ENCODE measurements at regions not wholly inside any gene's neighbourhood (a gene's known extent, or its start where the extent isn't known, plus 50 kb on each side); places are given as distances from the start of the nearest gene placed in this dataset.

DNA sequence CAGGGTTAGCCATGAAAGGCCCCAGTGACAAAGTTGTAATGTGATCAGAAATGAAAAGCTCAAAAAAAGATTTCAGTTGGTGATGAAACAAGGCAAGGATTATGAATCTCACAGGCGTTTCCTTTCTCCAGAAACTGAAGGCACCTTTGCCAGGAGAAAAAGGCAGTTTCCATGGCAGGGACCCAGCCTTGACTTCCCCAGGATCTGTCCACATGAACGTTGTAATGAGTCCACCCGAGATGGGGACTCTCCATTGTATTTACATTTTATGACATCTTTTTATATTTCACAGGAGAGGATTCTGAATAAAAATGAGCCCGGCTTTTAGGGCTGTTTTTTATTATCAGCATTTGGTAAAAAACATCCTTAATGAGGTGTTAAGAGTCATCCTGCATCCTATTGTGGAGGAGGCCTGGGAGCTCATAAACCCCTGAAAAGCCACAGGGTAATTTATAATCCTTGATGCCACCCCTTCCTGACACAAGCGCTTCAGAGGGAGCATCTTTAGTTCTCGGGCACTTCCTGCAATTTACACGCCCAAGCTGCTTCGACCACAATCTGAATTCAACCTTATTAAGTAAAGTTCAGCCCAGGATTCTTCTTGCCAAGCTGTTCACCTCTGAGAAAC, 74.1 kb upstream of the SALL4 start:
- no peak for DNase-seq

DNA sequence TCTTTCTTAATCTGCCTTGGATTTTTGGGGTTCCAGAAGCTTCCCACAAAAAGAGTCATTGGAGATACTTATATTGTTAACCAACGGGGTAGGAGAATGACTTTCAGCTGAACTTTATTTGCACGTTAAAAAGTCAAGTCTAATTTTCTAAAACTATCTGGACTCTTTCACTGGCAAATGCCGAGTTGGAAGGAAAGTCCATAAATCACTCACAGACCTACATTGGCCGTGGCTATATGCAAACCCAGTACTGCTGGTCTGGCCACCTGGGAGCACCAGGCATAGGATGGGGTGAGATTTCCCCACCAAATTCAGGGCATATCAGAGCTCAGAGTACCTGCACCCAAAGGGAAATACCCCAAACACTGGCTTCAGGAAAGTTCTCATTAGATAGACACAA, 71.3 kb upstream of the SALL4 start:
- no peak for DNase-seq

GRCh38 chr20:51871943-51872342, 69.6 kb upstream of the SALL4 start:
- no peak for DNase-seq

DNA sequence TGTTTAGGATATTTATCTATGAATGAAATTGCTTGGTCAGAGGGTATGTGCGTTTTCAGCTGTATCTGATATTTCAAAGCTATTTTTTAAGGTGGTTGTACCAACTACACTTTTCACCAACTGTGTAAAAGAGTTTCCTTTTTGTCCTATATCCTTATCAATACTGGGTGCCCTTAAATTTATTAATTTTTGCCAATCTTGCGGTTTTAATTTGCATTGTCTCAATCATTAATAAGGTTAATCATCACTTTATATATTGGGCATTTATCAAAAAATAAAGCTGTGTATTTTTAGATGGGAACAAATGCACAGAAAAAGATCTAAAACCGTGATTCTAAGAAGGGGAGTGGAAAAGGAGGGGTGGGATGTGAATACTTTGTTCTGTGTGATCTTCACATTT, 66.7 kb upstream of the SALL4 start:
- DNase-seq: no peak

DNA sequence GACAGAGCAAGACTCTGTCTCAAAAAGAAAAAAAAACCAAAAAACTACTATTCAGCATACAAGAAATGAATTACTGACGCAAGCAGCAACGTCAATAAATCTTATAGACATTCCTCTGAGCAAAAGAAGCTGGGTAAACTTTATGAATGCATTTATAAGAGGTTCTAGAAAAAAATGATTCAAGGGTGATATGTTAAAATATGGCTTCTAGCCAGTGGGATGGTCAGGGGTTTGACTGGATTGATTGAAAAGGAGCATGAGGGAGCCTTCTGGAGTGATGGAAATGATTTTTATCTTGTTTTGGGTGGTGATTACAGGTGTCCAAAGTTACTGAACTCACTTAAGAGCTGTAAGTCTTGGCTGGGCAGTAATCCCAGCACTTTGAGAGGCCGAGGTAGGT, 64.9 kb upstream of the SALL4 start:
- no peak for DNase-seq

- DNase-seq: no peak
These were observed 62.6 kb upstream of the SALL4 start for GRCh38 chr20:51864967-51865366.

- DNase-seq: no peak
These were observed 60.5 kb upstream of the SALL4 start for GRCh38 chr20:51862796-51863195.

GRCh38 chr20:51861726-51862466, 59.6 kb upstream of the SALL4 start:
- DNase-seq: no peak

GRCh38 chr20:51860111-51860882, 58.0 kb upstream of the SALL4 start:
- DNase-seq: no peak

DNA sequence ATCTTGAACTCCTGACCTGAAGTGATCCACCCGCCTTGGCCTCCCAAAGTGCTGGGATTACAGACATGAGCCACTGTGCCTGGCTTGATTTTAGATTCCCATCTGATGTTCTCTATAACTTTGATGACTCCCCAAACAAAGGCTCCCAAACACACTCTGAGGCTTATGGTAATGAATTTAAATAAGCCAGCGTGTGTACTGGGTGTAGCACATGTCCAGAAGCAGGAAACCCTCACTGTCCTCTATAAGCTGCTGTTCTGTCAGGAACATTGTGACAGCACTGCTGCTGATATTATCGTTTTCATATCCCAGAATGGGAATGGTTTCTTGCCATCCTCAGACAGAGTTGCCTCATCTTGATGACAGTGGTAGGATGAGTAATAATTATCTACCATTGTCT, 54.1 kb upstream of the SALL4 start:
- DNase-seq: no peak

DNA sequence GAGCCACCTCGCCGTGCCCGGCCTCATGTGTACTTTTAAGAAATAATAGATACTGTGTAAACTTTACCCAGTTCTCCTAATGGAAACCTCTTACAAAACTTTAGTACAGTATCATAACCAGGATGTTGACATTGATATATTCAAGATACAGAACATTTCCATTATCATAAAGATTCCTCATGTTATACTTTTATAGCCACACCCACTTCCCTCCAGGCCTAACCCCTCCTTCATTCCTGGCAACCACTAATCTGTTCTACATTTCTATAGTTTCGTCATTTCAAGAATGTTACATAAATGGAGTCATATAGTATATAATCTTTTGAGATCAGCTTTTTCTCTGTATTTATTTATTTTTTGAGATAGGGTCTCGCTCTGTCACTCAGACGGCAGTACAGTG, 52.6 kb upstream of the SALL4 start:
- DNase-seq: no peak
